Uterus (tissue), 2 donors: ENCODE measurements at regions not wholly inside any gene's neighbourhood (a gene's known extent, or its start where the extent isn't known, plus 50 kb on each side); places are given as distances from the start of the nearest gene placed in this dataset.

Experiments
- POLR2A ChIP-seq, 2 donors: fragments of 450-650 bp; IDR thresholded peaks; one replicate each; pipeline ENCODE4 v1.6.1; 2016; ENCODE audit warnings: antibody characterized with exemption in 2 of 2, mild to moderate bottlenecking in 1 of 2, moderate library complexity in 1 of 2
- TF ChIP-seq, protein P1 (sequence below), 4 experiments: fragments of 200-600 bp in 2 of 4; fragments of 450-650 bp in 2 of 4; sonication (generic) in 2 of 4; IDR thresholded peaks; one replicate each; pipeline ENCODE4 v1.5.1; 2016 to 2019; ENCODE audit warnings: antibody characterized with exemption in 4 of 4, mild to moderate bottlenecking in 2 of 4, moderate library complexity in 1 of 4

- TF ChIP-seq, protein P1, sequence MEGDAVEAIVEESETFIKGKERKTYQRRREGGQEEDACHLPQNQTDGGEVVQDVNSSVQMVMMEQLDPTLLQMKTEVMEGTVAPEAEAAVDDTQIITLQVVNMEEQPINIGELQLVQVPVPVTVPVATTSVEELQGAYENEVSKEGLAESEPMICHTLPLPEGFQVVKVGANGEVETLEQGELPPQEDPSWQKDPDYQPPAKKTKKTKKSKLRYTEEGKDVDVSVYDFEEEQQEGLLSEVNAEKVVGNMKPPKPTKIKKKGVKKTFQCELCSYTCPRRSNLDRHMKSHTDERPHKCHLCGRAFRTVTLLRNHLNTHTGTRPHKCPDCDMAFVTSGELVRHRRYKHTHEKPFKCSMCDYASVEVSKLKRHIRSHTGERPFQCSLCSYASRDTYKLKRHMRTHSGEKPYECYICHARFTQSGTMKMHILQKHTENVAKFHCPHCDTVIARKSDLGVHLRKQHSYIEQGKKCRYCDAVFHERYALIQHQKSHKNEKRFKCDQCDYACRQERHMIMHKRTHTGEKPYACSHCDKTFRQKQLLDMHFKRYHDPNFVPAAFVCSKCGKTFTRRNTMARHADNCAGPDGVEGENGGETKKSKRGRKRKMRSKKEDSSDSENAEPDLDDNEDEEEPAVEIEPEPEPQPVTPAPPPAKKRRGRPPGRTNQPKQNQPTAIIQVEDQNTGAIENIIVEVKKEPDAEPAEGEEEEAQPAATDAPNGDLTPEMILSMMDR (IDR thresholded peaks at IDR 0.05), result no peak
- TF ChIP-seq POLR2A (IDR thresholded peaks at IDR 0.05), result no peak
These were observed 374.0 kb upstream of the NOX3 start for GRCh38 chr6:155829646-155830045.
